Hematopoietic multipotent progenitor cell (in vitro differentiated cells): ENCODE measurements at regions not wholly inside any gene's neighbourhood (a gene's known extent, or its start where the extent isn't known, plus 50 kb on each side); places are given as distances from the start of the nearest gene placed in this dataset.

Experiments used
- DNase-seq, 3 donors: peaks; one replicate each; pipeline ENCODE4 v3.0.0-alpha.2; 2011 to 2015; ENCODE audit warnings: low read depth in 2 of 3, low spot score in 2 of 3

- no peak for DNase-seq
These were observed 56.0 kb upstream of the OR5AK2 start for GRCh38 chr11:56932572-56933220.

DNA sequence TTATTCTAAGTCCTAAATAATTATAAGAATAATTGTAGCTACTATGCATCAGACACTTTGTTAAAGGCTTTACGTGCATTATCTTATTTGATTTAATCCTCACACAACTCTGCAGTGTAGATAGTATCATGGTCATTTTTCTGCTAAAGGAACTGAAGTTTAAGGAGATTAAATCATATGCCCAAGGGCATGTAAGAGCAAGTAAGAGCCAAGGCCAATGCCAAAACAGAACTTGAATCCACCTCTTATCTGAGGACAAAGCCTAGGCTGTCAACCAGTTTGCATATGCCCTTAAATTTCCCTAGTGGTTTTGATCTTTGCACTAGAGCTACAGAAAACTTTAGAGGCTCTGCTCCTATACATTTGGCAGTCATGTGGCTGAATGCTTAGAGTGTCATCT, 65.6 kb upstream of the OR5AK2 start:
- no peak for DNase-seq

DNA sequence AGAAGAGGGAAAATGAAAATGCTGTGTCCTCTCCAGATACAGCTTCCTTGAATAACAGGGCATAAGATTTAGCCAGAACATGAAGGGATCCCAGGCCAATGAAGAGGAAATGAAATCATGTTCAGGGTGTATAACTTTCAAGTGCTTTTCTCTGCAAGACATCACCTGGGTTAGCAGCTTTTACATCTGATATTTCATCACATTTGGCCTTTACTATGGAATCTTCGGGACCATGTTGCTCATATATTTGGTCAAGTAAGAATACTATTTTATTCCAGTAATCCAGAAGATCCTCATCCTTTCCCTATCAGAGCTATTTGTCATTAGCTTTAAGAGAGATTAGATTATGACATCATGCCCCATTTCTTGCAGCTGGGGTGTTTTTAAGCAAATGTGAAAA, 66.3 kb upstream of the OR5AK2 start:
- DNase-seq = no peak

GRCh38 chr11:56917708-56918400, 70.9 kb upstream of the OR5AK2 start:
- DNase-seq = no peak

GRCh38 chr11:56916587-56916986, 72.1 kb upstream of the OR5AK2 start:
- DNase-seq = no peak

DNA sequence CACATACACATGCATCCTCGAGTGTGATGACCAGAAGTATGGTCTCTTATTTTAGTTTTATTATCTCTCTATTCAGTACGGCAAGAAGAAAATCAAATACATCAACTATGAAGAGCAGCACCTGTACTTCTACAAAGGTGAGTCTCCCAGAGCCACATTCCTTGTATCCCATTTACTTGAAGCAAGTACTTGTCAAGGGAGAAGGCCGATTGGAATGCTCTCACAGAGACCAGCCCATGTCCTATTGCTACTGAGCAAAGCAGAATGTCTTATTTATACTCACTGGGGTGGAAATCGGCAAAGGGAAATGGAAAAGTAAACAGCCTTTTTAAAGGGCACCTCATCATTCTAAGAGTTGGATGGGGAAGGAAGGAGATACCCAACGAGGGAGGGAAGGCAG, 72.6 kb upstream of the OR5AK2 start:
- no peak for DNase-seq

- no peak for DNase-seq
These were observed 77.4 kb upstream of the OR5AK2 start for GRCh38 chr11:56911312-56911711.

DNA sequence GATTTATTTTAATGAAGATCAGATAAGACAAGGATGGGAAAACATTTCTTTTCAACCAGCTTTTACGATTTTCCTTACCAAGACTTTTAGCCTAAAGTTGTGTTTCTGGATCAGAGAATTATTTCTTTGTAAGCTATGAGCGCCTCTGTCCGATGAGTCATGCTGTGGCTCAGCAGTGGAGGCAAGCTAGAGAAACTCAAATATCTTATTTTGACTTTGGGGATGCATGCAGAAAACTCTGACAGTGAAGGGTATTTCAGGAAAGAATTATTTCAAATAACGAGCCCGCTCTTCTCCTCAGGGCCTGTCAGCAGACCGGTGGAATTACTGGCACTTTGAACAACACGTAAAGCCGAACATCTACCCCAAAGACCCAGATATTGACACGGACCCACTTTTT, 77.9 kb upstream of the OR5AK2 start:
- DNase-seq = no peak

DNA sequence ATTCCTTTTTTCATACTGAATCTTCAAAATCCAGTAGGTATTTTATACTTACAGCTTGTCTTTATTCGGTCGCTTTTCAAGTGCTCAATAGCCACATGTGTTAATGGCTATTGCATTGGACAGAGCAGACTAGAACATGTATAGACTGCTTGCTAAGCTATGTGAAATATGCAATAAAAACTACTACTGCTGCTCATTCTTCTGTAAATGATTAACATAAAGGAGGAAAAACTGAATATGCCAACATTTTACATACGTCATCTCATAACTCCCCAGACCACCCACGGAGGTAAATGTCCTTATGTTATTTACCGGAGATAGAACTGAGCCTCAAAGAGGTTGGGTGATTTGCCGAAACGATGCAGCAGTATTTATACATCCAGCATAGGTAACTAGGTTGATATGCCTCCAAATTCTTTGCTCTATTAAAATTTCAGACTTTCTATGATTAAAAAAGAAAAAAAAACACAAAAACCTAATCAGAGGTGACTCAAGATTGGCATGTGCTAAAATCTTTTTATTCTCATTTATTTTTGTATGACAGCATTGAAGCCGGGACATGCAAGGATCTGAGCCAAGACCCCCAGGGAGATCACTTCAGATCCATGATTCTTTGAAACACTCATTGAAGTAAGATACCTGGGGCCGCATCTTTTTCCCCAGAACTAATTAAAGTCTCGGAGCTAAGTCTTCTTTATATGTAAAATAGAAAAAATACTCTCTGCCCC, 78.5 kb upstream of the OR5AK2 start:
- DNase-seq = no peak

GRCh38 chr11:56909563-56909962, 79.2 kb upstream of the OR5AK2 start:
- no peak for DNase-seq

DNA sequence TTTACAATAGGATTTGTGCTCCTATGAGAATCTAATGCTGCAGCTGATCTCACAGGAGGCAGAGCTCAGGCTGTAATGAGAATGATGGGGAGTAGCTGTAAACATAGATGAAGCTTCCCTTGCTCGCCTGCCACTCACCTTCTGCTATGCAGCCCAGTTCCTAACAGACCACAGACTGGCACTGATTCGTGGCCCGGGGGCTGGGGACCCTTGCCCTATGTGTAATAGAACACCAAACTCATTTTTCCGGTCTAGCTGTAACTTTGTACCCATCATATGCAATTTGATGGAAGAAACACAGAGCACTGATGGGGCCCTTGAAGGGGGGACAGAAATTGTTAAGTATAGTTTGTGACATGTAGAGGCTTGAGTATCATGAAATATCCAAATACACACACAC, 79.6 kb upstream of the OR5AK2 start:
- no peak for DNase-seq

DNA sequence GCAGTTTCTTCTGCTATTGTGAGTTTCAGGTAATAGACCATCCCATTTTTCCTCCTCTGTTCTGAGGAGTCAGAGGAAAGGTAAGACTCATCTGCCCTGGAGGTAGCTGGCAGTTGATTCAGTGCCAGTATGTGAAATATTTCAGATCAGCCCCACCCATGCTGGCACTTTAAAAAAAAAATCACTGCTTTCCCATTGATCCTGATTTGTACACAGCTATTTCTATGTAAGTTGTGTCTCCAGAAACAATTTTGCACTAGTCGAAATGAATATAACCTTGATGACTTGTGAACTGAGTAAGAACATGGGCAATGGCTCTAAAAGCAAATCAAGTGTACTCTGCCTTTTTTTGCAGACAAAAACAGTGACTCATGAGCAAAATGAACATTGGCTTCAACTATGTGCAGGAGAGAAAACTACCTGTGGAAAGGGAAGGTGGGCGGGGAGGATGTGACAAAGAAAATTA, 82.0 kb upstream of the OR5AK2 start:
- DNase-seq = no peak

DNA sequence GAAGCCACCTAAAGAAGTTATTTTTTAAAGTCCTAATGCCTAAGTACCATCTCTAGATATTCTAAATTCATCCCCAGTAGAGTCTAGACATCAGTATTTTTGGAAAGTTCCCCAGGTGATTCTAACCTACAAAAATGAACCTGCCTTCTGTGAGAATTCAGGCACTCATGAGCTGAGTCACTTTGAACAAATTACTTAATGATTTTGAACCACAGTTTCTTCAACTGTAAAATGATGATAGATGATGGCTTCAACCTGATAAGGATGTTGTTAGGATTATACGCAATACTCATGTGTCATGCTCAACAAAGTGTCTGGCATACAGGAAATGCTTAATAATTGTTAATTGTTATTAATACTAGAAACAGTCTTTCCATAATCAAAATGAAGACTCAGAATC, 82.8 kb upstream of the OR5AK2 start:
- DNase-seq = no peak

DNA sequence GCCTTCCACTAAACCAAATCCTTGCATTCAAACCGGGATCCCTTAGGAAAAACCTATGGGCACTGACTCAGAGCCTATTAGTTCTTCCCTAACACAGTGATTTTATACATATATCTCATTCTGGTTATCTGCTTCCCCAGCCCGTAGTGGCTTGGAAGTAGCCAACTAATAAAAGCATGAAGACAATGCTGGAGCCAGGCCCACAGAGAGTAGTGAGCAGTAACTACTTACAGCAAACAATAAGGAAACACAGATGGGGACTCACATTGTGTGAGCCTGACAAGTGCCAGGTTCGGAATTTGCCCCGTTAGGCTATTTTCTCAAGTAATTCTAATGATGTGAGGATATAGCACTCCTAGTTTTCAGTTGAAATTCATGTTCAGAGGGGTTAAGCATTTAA, 83.3 kb upstream of the OR5AK2 start:
- DNase-seq = no peak

GRCh38 chr11:56898856-56899255, 89.9 kb upstream of the OR5AK2 start:
- DNase-seq = no peak

DNA sequence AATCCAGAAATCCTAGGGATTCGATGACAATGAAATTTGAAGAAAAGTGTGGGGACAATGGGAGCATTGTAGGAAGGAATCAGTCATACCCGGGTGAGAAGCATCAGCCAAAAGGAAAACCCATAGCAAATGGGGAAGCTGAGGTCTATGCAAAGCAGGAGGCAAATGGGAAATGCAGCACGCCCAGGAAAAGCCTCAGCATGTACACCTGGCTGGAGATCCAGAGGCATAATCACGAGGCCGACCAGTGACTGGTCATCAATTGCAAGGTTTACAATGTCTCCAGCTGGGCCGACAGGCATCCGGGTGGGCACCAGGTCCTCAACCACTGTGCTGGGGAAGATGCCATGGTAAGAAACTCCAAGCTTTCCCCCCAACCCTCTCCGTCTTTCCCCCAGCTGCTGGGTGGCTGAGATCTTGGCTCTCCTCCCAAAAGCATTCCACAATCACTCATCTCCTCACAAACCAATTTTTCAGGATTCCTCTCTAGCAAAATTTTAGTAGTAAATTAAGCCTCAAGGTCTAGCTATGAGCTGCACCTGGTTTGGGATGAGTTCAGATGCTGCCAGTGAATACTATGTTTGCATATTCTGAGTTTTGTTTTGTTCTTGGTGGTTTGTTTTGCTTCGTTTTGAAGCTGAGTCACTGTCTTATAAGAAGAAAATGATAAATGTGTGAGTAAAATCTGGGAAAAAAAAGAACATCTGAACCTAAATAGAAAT, 98.0 kb upstream of the OR5AK2 start:
- DNase-seq = no peak

DNA sequence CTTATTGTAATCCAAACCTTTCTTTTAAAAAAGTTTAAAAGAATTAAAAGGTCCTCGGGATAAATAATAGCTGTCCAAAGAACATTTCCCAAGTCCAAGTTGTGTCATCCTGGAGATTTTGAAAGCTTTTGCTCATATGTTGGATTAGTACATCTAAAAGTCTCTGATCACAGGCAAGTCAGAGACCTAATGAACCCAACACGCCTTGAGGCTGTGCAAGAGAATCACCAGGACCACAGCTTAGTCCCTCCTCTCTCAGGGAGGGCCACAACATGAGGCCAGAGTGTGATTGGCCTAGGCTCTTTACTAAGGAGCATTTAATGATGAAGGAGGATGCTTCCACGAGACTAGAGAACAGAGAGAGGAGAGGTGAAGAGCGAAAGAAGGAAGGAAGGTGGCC, 98.7 kb upstream of the OR5AK2 start:
- DNase-seq = no peak

DNA sequence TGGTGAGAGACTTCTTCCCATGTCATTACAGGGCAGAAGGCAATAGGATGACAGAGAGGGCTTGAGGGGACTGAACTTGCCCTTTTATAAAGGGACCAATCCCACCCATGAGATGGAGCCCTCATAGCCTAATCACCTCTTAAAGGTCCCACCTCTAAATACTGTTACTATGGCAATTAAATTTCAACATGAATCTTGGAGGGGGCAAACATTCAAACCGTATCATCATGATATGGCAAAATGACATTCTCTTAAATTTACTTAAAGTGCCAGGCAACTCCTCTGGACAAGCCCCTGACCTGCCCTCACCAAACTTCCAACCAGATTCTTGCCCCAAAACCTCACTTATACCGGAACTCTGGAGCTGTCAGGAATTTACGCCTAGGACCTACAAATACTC, 100.8 kb upstream of the OR5AK2 start:
- DNase-seq = no peak

DNA sequence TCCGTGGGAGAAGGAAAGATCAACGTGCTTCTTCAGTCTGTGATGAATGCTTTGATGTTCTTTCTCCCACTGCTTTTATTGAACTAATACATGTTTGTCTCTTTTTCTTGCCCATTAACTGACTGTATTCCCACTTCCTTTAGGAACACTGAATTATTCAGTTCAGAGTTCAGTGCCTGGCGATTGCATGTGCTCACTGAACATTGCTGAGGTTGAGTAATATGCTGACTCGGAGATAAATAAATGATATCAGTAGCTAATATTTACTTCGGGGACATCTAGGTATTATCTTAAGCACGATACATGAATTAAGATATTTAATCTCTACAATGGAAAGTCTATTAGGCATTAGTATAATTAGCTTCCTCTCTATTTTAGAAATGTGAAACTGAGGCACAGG, 102.3 kb upstream of the OR5AK2 start:
- no peak for DNase-seq

DNA sequence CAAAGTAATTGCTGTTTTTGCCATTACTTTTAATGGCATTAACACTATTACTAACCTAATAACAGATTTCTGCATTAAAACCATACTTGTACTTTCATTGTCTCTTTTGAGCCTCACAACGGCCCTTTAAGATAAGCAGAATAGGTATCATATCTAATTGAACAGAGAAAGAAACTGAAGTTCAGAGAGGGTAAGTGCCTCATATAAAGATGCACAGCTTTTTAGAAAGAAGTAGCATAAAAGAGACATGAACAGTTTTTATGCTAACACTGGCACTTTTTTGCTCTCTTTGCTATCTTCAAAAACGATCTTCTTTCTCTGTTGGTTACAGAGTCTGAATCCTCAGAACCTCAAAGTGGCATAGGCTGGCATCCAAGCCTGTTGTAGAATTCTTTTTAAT, 102.9 kb upstream of the OR5AK2 start:
- DNase-seq = no peak

- no peak for DNase-seq
These were observed 103.5 kb upstream of the OR5AK2 start for GRCh38 chr11:56885177-56885576.
